Astrocyte (in vitro differentiated cells and primary cell): ENCODE measurements at regions not wholly inside any gene's neighbourhood (a gene's known extent, or its start where the extent isn't known, plus 50 kb on each side); places are given as distances from the start of the nearest gene placed in this dataset.

Source experiments
- DNase-seq: peaks from one replicate; pipeline ENCODE4 v3.0.0-alpha.2; 2010; ENCODE audit warnings: low read depth
- FAIRE-seq: peaks from 2 replicates; lab custom pipeline; 2011; peaks lifted over from hg19 to GRCh38; lab: Jason Lieb, UNC
- H2AFZ ChIP-seq: 2 replicates; pipeline ENCODE4 v1.6.0; 2012; ENCODE audit warnings: low read depth, low read length, inconsistent platforms
- H3K27ac ChIP-seq: 2 replicates; pipeline ENCODE4 v1.5.1; 2011; ENCODE audit warnings: low read depth, low read length, inconsistent platforms
- H3K27me3 ChIP-seq: 2 replicates; pipeline ENCODE4 v1.6.0; 2011; ENCODE audit warnings: low read length, inconsistent platforms; ENCODE audit not compliant: insufficient read depth
- H3K36me3 ChIP-seq: 2 replicates; pipeline ENCODE4 v1.5.1; 2011; ENCODE audit warnings: low read length, inconsistent platforms; ENCODE audit not compliant: insufficient read depth
- H3K4me1 ChIP-seq: 2 replicates; pipeline ENCODE4 v1.5.1; 2011; ENCODE audit warnings: low read length, inconsistent platforms; ENCODE audit not compliant: insufficient read depth
- H3K4me2 ChIP-seq: 2 replicates; pipeline ENCODE4 v1.6.0; 2012; ENCODE audit warnings: low read length, inconsistent platforms
- H3K4me3 ChIP-seq: 2 replicates; pipeline ENCODE4 v1.5.1; 2011; ENCODE audit warnings: low read depth, mild to moderate bottlenecking, low read length, inconsistent platforms; ENCODE audit not compliant: insufficient read depth
- H3K79me2 ChIP-seq: 2 replicates; pipeline ENCODE4 v1.6.0; 2012; ENCODE audit warnings: mild to moderate bottlenecking, low read length, inconsistent platforms; ENCODE audit not compliant: insufficient read depth
- H3K9ac ChIP-seq: 2 replicates; pipeline ENCODE4 v1.6.0; 2012; ENCODE audit warnings: mild to moderate bottlenecking, low read length, inconsistent platforms
- H3K9me3 ChIP-seq: 2 replicates; pipeline ENCODE4 v1.5.1; 2012; ENCODE audit warnings: low read depth, mild to moderate bottlenecking, low read length, inconsistent platforms; ENCODE audit not compliant: insufficient read depth
- H4K20me1 ChIP-seq: 2 replicates; pipeline ENCODE4 v1.6.0; 2012; ENCODE audit warnings: low read length, inconsistent platforms; ENCODE audit not compliant: insufficient read depth
- H3K27ac Mint-ChIP-seq: one replicate; pipeline ENCODE4 v1.8.0; 2021; ENCODE audit warnings: mild to moderate bottlenecking, mixed read lengths; ENCODE audit not compliant: unreplicated experiment
- H3K27me3 Mint-ChIP-seq: one replicate; pipeline ENCODE4 v1.8.0; 2021; ENCODE audit warnings: low read depth, mixed read lengths; ENCODE audit not compliant: unreplicated experiment
- H3K36me3 Mint-ChIP-seq: one replicate; pipeline ENCODE4 v1.8.0; 2021; ENCODE audit warnings: low read depth, mixed read lengths; ENCODE audit not compliant: unreplicated experiment
- H3K4me1 Mint-ChIP-seq: one replicate; pipeline ENCODE4 v1.8.0; 2021; ENCODE audit warnings: low read depth, mixed read lengths; ENCODE audit not compliant: unreplicated experiment
- H3K4me3 Mint-ChIP-seq: one replicate; pipeline ENCODE4 v1.8.0; 2021; ENCODE audit warnings: mild to moderate bottlenecking, moderate library complexity, mixed read lengths; ENCODE audit not compliant: unreplicated experiment
- H3K9me3 Mint-ChIP-seq: one replicate; pipeline ENCODE4 v1.8.0; 2021; ENCODE audit warnings: mild to moderate bottlenecking, mixed read lengths; ENCODE audit not compliant: unreplicated experiment
- CTCF ChIP-seq: IDR thresholded peaks from 2 replicates; pipeline ENCODE4 v1.5.1; 2011; ENCODE audit warnings: low read depth, mild to moderate bottlenecking, inconsistent platforms, low read length, moderate library complexity; ENCODE audit not compliant: insufficient read depth
- EZH2 ChIP-seq: IDR thresholded peaks from 2 replicates; pipeline ENCODE4 v1.6.1; 2012; ENCODE audit warnings: mild to moderate bottlenecking, low read length, inconsistent platforms; ENCODE audit not compliant: insufficient read depth

- FAIRE-seq (no peak), DNase-seq (peak; percentile 3)
- Histone ChIP-seq H3K36me3 (no peaks in the 10 kb centered on the region), H3K4me2 (no peak overlapping the region), H2AFZ (no peak overlapping the region), H3K79me2 (no peaks in the 10 kb centered on the region), H3K27me3 (no peaks in the 10 kb centered on the region), H3K9ac (no peak overlapping the region), H4K20me1 (no peaks in the 10 kb centered on the region), H3K27ac (no peak overlapping the region), H3K4me1 (no peaks in the 10 kb centered on the region), H3K9me3 (no peaks in the 10 kb centered on the region), H3K4me3 (no peak overlapping the region)
- no peak overlapping the region for H3K27ac Mint-ChIP-seq
- no peaks in the 10 kb centered on the region for H3K27me3 Mint-ChIP-seq
- H3K9me3 Mint-ChIP-seq = no peaks in the 10 kb centered on the region
- no peak overlapping the region for H3K4me3 Mint-ChIP-seq
- H3K4me1 Mint-ChIP-seq = no peaks in the 10 kb centered on the region
- TF ChIP-seq EZH2 (no peak), CTCF (no peak)
- H3K36me3 Mint-ChIP-seq = peaks cover 2% of the 10 kb centered on the region
Observed at GRCh38 chr4:112848911-112849310, 200.5 kb upstream of the ANK2 start.

DNA sequence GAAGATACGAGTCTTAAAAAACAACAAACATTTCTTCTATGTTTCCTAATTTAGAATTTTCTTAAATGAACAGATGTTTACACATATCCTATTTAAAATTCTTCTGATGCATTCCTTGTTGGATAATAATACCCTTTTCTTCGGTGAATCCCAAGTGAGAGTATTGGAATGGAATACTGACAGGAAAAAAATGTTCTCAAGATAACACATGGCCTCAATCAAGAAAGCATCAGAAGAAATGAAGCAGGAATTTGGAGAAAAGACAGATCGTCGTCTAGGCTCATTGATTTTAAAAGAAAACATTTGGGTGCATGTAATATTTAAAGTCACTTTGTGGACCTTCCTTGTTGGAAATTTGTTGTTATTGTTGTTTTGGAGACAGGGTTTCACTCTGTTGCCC lies 196.9 kb upstream of the ANK2 start:
- H3K27ac Mint-ChIP-seq = no peak overlapping the region
- no peaks in the 10 kb centered on the region for H3K27me3 ChIP-seq
- no peaks in the 10 kb centered on the region for H4K20me1 ChIP-seq
- H3K4me1 ChIP-seq = no peaks in the 10 kb centered on the region
- no peaks in the 10 kb centered on the region for H3K36me3 ChIP-seq
- H3K79me2 ChIP-seq = no peaks in the 10 kb centered on the region
- DNase-seq = no peak
- FAIRE-seq = no peak
- H3K27ac ChIP-seq = no peak overlapping the region
- H3K4me3 ChIP-seq = no peak overlapping the region
- TF ChIP-seq EZH2 (no peak), CTCF (no peak)
- H3K36me3 Mint-ChIP-seq = peaks cover 2% of the 10 kb centered on the region
- H3K4me3 Mint-ChIP-seq = no peak overlapping the region
- no peak overlapping the region for H3K9ac ChIP-seq
- H3K4me1 Mint-ChIP-seq = peaks cover 10% of the 10 kb centered on the region
- no peaks in the 10 kb centered on the region for H3K27me3 Mint-ChIP-seq
- no peak overlapping the region for H3K4me2 ChIP-seq
- H3K9me3 Mint-ChIP-seq = no peaks in the 10 kb centered on the region
- H3K9me3 ChIP-seq = no peaks in the 10 kb centered on the region
- no peak overlapping the region for H2AFZ ChIP-seq

GRCh38 chr4:112853662-112854256 lies 195.7 kb upstream of the ANK2 start:
- TF ChIP-seq EZH2 = no peak
- TF ChIP-seq CTCF = peak; percentile 40
- H3K36me3 ChIP-seq = no peaks in the 10 kb centered on the region
- Mint-ChIP-seq H3K9me3 (no peaks in the 10 kb centered on the region), H3K4me3 (no peak overlapping the region), H3K27me3 (no peaks in the 10 kb centered on the region), H3K4me1 (peaks cover 10% of the 10 kb centered on the region), H3K36me3 (peaks cover 2% of the 10 kb centered on the region), H3K27ac (no peak overlapping the region)
- no peaks in the 10 kb centered on the region for H3K27me3 ChIP-seq
- no peak overlapping the region for H3K4me3 ChIP-seq
- no peaks in the 10 kb centered on the region for H3K9me3 ChIP-seq
- no peaks in the 10 kb centered on the region for H3K4me1 ChIP-seq
- H2AFZ ChIP-seq = no peak overlapping the region
- H3K79me2 ChIP-seq = no peaks in the 10 kb centered on the region
- DNase-seq = no peak
- FAIRE-seq = peak; percentile 20
- no peak overlapping the region for H3K27ac ChIP-seq
- no peak overlapping the region for H3K4me2 ChIP-seq
- no peaks in the 10 kb centered on the region for H4K20me1 ChIP-seq
- H3K9ac ChIP-seq = no peak overlapping the region
